Mucosa of descending colon (tissue), 3 donors: ENCODE measurements at regions not wholly inside any gene's neighbourhood (a gene's known extent, or its start where the extent isn't known, plus 50 kb on each side); places are given as distances from the start of the nearest gene placed in this dataset.
"Not testable (repeated sequence)": the region's sequence is repeated elsewhere in the genome, so short reads cannot be mapped to it uniquely, and the experiment has no call there.

Experiments
- ATAC-seq: fragments of 200-7000 bp; cut with Tn5 transposase; one replicate; pipeline ENCODE4 v1.9.1; 2020; ENCODE audit warnings: mild to moderate bottlenecking, moderate library complexity
- DNase-seq, 3 donors: peaks; one replicate each; pipeline ENCODE4 v3.0.0-alpha.2; 2020
- H3K36me3 ChIP-seq: fragments of 200-600 bp; one replicate; pipeline ENCODE4 v1.8.0; 2021; ENCODE audit warnings: low read depth, mild to moderate bottlenecking
- H3K4me1 ChIP-seq: fragments of 200-600 bp; one replicate; pipeline ENCODE4 v1.8.0; 2021; ENCODE audit warnings: low read depth, mild to moderate bottlenecking
- H3K4me3 ChIP-seq: fragments of 200-600 bp; one replicate; pipeline ENCODE4 v1.8.0; 2021; ENCODE audit warnings: mild to moderate bottlenecking
- H3K9me3 ChIP-seq: fragments of 200-600 bp; one replicate; pipeline ENCODE4 v1.8.0; 2021; ENCODE audit warnings: mild to moderate bottlenecking
- CTCF ChIP-seq: fragments of 200-600 bp; IDR thresholded peaks from one replicate; pipeline ENCODE4 v1.8.0; 2022; ENCODE audit warnings: antibody characterized with exemption, mild to moderate bottlenecking
- intact Hi-C, 2 donors: fragments of 100-400 bp; cut with DNase I in 1 of 2; cut with micrococcal nuclease in 1 of 2; formaldehyde crosslinking; loops; one replicate each; pipeline versions ENCODE4 v1.11.0 to v1.11.1; 2022; cut with DNase I, micrococcal nuclease
- donor health status: DM: no; HTN: no; CAD: no; lungs with moderate emphysema.
- donor health status: DM: no; HTN: no; CAD: no.
- donor health status: DM: no; HTN: yes; CAD: no.

DNA sequence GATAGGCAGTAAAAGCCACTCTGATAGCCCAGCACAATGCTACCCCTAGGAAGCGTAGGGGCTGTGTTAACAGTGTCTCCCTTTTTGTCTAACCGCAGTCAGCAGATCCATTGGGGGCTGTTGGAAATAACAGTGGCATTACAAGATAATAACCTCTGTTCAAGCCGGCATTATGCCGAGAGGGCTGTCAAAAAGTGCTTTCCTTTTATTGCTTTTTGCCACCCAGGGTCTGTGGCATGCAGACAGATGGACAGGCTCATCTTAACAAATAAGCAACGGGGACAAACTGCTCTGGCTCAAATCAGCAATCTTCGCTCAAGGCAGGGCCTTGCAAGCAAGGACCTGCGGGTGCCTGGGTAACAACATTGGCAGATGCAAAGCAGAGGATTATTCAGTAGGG, 123.3 kb downstream of the TLR4 start:
- intact Hi-C loops: no loop called here
- H3K4me3 ChIP-seq: no peak overlapping the region
- TF ChIP-seq CTCF: no peak
- no peak for ATAC-seq
- H3K4me1 ChIP-seq: no peaks in the 10 kb centered on the region
- H3K36me3 ChIP-seq: no peaks in the 10 kb centered on the region
- DNase-seq: no peak
- no peaks in the 10 kb centered on the region for H3K9me3 ChIP-seq

- H3K9me3 ChIP-seq: no peaks in the 10 kb centered on the region
- DNase-seq: no peak
- H3K4me3 ChIP-seq: no peak overlapping the region
- H3K36me3 ChIP-seq: no peaks in the 10 kb centered on the region
- no peak for TF ChIP-seq CTCF
- no peaks in the 10 kb centered on the region for H3K4me1 ChIP-seq
- intact Hi-C loops: no loop called here
- ATAC-seq: peak; percentile 62
These were observed 124.3 kb downstream of the TLR4 start for GRCh38 chr9:117828466-117828865.

GRCh38 chr9:117835798-117836197, 131.6 kb downstream of the TLR4 start:
- Histone ChIP-seq H3K9me3 (no peaks in the 10 kb centered on the region), H3K36me3 (no peaks in the 10 kb centered on the region), H3K4me3 (no peak overlapping the region), H3K4me1 (no peaks in the 10 kb centered on the region)
- no peak for DNase-seq
- no peak for ATAC-seq
- intact Hi-C loops: no loop called here
- TF ChIP-seq CTCF: no peak

GRCh38 chr9:117839862-117840261, 135.7 kb downstream of the TLR4 start:
- no peak for ATAC-seq
- H3K36me3 ChIP-seq: no peaks in the 10 kb centered on the region

GRCh38 chr9:117851836-117852461, 147.7 kb downstream of the TLR4 start:
- ATAC-seq, intact Hi-C loops, H3K9me3 ChIP-seq, DNase-seq, H3K4me3 ChIP-seq, H3K36me3 ChIP-seq, H3K4me1 ChIP-seq: not testable (repeated sequence)

More at GRCh38 chr9:117839862-117840261, 135.7 kb downstream of the TLR4 start:
- intact Hi-C loops: no loop called here
- no peak for TF ChIP-seq CTCF
- DNase-seq: no peak
- Histone ChIP-seq H3K4me3 (no peak overlapping the region), H3K9me3 (no peaks in the 10 kb centered on the region), H3K4me1 (no peaks in the 10 kb centered on the region)

- Histone ChIP-seq H3K4me3 (no peak overlapping the region), H3K9me3 (no peaks in the 10 kb centered on the region), H3K36me3 (no peaks in the 10 kb centered on the region), H3K4me1 (no peaks in the 10 kb centered on the region)
- intact Hi-C loops: no loop called here
- no peak for DNase-seq
- no peak for ATAC-seq
- TF ChIP-seq CTCF: no peak
These were observed 154.4 kb downstream of the TLR4 start for GRCh38 chr9:117858561-117858960.
